ENCODE measurements at regions not wholly inside any gene's neighbourhood (a gene's known extent, or its start where the extent isn't known, plus 50 kb on each side); places are given as distances from the start of the nearest gene placed in this dataset.

GRCh38 chr1:29829448-29830344 lies 593.4 kb downstream of the PTPRU start:
- TF ChIP-seq POLR2A (IDR thresholded peaks at IDR 0.05; ENCODE audit: low read depth) = no peak
- TF ChIP-seq CTCF (IDR thresholded peaks at IDR 0.05) = no peak
- TF ChIP-seq POLR2AphosphoS5 (IDR thresholded peaks at IDR 0.05) = no peak

All from esophagus muscularis mucosa (tissue), 3 donors.